ENCODE measurements at regions not wholly inside any gene's neighbourhood (a gene's known extent, or its start where the extent isn't known, plus 50 kb on each side); places are given as distances from the start of the nearest gene placed in this dataset.

GRCh38 chr11:109249597-109249996 is 172.4 kb upstream of the C11orf87 start:
- whole genome bisulfite sequencing (ENCODE audit: missing lambda C conversion rate): 14% methylated on average over 3 of the region's 3 CpGs
- ChIA-PET POLR2A (no interaction called here), CTCF (no interaction called here)
- H3K4me2 ChIP-seq: no peak overlapping the region
- FAIRE-seq: no peak
- TF ChIP-seq MAZ (IDR thresholded peaks at IDR 0.05; ENCODE audit: borderline replicate concordance, low read depth, low read length) (no peak), CBX2 (IDR thresholded peaks at IDR 0.05; ENCODE audit: borderline replicate concordance, low read depth) (no peak), GATA3 (IDR thresholded peaks at IDR 0.05; ENCODE audit: borderline replicate concordance) (no peak), HES2 (IDR thresholded peaks at IDR 0.05) (no peak), RFX5 (IDR thresholded peaks at IDR 0.05) (no peak), FOXS1 (CRISPR knock-in tag; IDR thresholded peaks at IDR 0.05) (no peak), RCOR1 (IDR thresholded peaks at IDR 0.05; ENCODE audit: low read depth, low read length) (no peak), HOXB13 (CRISPR knock-in tag; IDR thresholded peaks at IDR 0.05; ENCODE audit: low read depth) (no peak), EHMT2 (IDR thresholded peaks at IDR 0.05; ENCODE audit: low read depth) (no peak), JUN (IDR thresholded peaks at IDR 0.05) (no peak), NFE2L2 (conservative IDR thresholded peaks at IDR 0.05; ENCODE audit: low read length) (no peak)
- H3K4me3 ChIP-seq: no peak overlapping the region
- DNase-seq (ENCODE audit: low read depth in 1 of 2, low spot score in 1 of 2): no peak
- H3K4me1 ChIP-seq: no peaks in the 10 kb centered on the region
- no peak for ATAC-seq
- H3K9me3 ChIP-seq: no peaks in the 10 kb centered on the region
- no peak overlapping the region for H3K27ac ChIP-seq

- FAIRE-seq: no peak
- Histone ChIP-seq H3K4me1 (no peaks in the 10 kb centered on the region), H3K27ac (no peak overlapping the region), H3K4me3 (no peak overlapping the region), H3K9me3 (no peaks in the 10 kb centered on the region), H3K4me2 (no peak overlapping the region)
- ChIA-PET CTCF (no interaction called here), POLR2A (no interaction called here)
- 72% methylated on average over 5 of the region's 5 CpGs for WGBS (ENCODE audit: missing lambda C conversion rate)
- TF ChIP-seq, protein P1, sequence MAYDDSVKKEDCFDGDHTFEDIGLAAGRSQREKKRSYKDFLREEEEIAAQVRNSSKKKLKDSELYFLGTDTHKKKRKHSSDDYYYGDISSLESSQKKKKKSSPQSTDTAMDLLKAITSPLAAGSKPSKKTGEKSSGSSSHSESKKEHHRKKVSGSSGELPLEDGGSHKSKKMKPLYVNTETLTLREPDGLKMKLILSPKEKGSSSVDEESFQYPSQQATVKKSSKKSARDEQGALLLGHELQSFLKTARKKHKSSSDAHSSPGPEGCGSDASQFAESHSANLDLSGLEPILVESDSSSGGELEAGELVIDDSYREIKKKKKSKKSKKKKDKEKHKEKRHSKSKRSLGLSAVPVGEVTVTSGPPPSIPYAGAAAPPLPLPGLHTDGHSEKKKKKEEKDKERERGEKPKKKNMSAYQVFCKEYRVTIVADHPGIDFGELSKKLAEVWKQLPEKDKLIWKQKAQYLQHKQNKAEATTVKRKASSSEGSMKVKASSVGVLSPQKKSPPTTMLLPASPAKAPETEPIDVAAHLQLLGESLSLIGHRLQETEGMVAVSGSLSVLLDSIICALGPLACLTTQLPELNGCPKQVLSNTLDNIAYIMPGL (CRISPR knock-in tag; IDR thresholded peaks at IDR 0.05; ENCODE audit: borderline replicate concordance): no peak
- TF ChIP-seq FOSL2 (IDR thresholded peaks at IDR 0.05): no peak
- no peak for TF ChIP-seq FOSL2 (CRISPR knock-in tag; IDR thresholded peaks at IDR 0.05)
- TF ChIP-seq, protein P2, sequence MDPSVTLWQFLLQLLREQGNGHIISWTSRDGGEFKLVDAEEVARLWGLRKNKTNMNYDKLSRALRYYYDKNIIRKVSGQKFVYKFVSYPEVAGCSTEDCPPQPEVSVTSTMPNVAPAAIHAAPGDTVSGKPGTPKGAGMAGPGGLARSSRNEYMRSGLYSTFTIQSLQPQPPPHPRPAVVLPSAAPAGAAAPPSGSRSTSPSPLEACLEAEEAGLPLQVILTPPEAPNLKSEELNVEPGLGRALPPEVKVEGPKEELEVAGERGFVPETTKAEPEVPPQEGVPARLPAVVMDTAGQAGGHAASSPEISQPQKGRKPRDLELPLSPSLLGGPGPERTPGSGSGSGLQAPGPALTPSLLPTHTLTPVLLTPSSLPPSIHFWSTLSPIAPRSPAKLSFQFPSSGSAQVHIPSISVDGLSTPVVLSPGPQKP (IDR thresholded peaks at IDR 0.05; ENCODE audit: low read depth, low read length): no peak
- TF ChIP-seq FOSB (CRISPR knock-in tag; IDR thresholded peaks at IDR 0.05): no peak
- DNase-seq (ENCODE audit: low read depth in 1 of 2, low spot score in 1 of 2): no peak
- ATAC-seq: no peak
Observed at GRCh38 chr11:109251230-109251629, 170.8 kb upstream of the C11orf87 start.

DNA sequence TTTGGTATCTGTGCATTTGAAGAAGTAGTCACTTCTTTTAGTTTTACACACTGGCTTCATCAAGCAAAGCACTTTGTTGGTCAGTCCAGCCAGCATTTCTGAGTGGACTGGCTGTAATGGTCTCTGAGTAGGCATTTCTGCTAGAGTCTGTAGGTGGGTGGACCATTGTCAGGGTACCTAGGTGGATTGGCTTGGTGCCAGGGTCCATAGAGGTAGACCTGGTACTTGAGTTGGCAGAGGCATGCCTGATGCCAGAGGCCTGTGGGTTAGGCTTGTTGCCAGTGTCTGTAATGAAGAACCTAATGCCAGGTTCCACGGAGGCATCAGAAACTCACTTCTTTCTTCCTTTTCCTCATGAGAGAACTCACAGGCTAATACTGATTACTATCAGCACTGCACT is 157.9 kb upstream of the C11orf87 start:
- no peak overlapping the region for H3K27ac ChIP-seq
- ChIA-PET CTCF (no interaction called here), POLR2A (no interaction called here)
- no peaks in the 10 kb centered on the region for H3K4me1 ChIP-seq
- ATAC-seq: no peak
- WGBS (ENCODE audit: missing lambda C conversion rate): 22% methylated on average over 1 of the region's 1 CpG
- TF ChIP-seq ZFP36 (IDR thresholded peaks at IDR 0.05; ENCODE audit: borderline replicate concordance, partially characterized antibody): no peak
- no peak for TF ChIP-seq CHD2 (IDR thresholded peaks at IDR 0.05; ENCODE audit: low read length, partially characterized antibody)
- TF ChIP-seq CHD4 (IDR thresholded peaks at IDR 0.05; ENCODE audit: borderline replicate concordance): no peak
- TF ChIP-seq HEYL (CRISPR knock-in tag; IDR thresholded peaks at IDR 0.05): no peak
- no peak for TF ChIP-seq POLR2A (IDR thresholded peaks at IDR 0.05; ENCODE audit: low read length)
- FAIRE-seq: no peak
- H3K4me2 ChIP-seq: no peak overlapping the region
- H3K4me3 ChIP-seq: no peak overlapping the region
- no peak for DNase-seq (ENCODE audit: low read depth in 1 of 2, low spot score in 1 of 2)
- H3K9me3 ChIP-seq: peaks cover 2% of the 10 kb centered on the region; the same call in 1 of the 3 replicates
